ENCODE measurements at regions not wholly inside any gene's neighbourhood (a gene's known extent, or its start where the extent isn't known, plus 50 kb on each side); places are given as distances from the start of the nearest gene placed in this dataset.

GRCh38 chr1:65728504-65728903, 64.2 kb upstream of the PDE4B start:
- TF ChIP-seq, protein P1, sequence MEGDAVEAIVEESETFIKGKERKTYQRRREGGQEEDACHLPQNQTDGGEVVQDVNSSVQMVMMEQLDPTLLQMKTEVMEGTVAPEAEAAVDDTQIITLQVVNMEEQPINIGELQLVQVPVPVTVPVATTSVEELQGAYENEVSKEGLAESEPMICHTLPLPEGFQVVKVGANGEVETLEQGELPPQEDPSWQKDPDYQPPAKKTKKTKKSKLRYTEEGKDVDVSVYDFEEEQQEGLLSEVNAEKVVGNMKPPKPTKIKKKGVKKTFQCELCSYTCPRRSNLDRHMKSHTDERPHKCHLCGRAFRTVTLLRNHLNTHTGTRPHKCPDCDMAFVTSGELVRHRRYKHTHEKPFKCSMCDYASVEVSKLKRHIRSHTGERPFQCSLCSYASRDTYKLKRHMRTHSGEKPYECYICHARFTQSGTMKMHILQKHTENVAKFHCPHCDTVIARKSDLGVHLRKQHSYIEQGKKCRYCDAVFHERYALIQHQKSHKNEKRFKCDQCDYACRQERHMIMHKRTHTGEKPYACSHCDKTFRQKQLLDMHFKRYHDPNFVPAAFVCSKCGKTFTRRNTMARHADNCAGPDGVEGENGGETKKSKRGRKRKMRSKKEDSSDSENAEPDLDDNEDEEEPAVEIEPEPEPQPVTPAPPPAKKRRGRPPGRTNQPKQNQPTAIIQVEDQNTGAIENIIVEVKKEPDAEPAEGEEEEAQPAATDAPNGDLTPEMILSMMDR (IDR thresholded peaks at IDR 0.05): no peak
- no peak for TF ChIP-seq POLR2A (IDR thresholded peaks at IDR 0.05)
- intact Hi-C loops (cut with DNase I; ENCODE audit: low total_unique reads): no loop called here
- no peak overlapping the region for H3K4me3 ChIP-seq (ENCODE audit: low read depth, poor library complexity, severe bottlenecking)
- no peak for DNase-seq (ENCODE audit: low spot score in 2 of 2)
- WGBS, 2 donors: 74 to 79% methylated on average over 5 of the region's 5 CpGs

DNA sequence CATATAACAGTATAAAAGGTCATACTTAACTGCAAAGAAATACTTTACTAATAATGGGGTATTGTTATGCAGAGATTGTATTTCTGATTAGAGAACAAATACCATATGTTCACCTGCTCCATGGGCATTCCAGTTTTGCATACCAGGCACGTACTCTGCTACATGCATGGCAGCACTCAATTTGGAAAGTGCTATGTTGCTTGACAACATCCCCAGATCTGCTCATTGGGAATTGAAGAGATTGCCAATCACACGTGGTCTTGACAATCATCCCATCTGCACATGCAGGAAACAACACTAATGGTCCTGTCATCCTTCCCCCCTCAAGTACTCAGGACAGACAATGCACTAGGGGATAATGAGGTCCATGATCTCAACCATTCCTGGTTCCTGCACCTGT, 63.4 kb upstream of the PDE4B start:
- no peak for TF ChIP-seq POLR2A (IDR thresholded peaks at IDR 0.05)
- TF ChIP-seq, protein P1 (IDR thresholded peaks at IDR 0.05): no peak
- no peak for DNase-seq (ENCODE audit: low spot score in 2 of 2)
- no peak overlapping the region for H3K4me3 ChIP-seq (ENCODE audit: low read depth, poor library complexity, severe bottlenecking)
- whole genome bisulfite sequencing, 2 donors: 34% methylated on average over 2 of the region's 2 CpGs
- intact Hi-C loops (cut with DNase I; ENCODE audit: low total_unique reads): no loop called here

GRCh38 chr1:65734979-65735378, 57.7 kb upstream of the PDE4B start:
- 72 to 88% methylated on average over 2 of the region's 2 CpGs for WGBS, 2 donors
- no peak overlapping the region for H3K4me3 ChIP-seq (ENCODE audit: low read depth, poor library complexity, severe bottlenecking)
- intact Hi-C loops (cut with DNase I; ENCODE audit: low total_unique reads): no loop called here
- no peak for TF ChIP-seq POLR2A (IDR thresholded peaks at IDR 0.05)
- TF ChIP-seq, protein P1 (IDR thresholded peaks at IDR 0.05): no peak
- no peak for DNase-seq (ENCODE audit: low spot score in 2 of 2)

DNA sequence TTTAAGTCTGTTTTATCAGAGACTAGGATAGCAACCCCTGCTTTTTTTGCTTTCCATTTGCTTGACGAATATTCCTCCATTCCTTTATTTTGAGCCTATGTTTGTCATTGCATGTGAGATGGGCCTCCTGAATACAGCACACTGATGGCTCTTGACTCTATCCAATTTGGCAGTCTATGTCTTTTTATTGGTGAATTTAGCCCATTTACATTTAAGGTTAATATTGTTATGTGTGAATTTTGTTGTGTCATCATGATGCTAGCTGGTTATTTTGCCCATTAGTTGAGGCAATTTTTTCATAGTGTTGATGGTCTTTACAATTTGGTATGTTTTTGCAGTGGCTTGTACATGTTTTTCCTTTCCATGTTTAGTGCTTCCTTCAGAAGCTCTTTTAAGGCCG, 50.7 kb upstream of the PDE4B start:
- TF ChIP-seq, protein P1 (IDR thresholded peaks at IDR 0.05): no peak
- TF ChIP-seq POLR2A (IDR thresholded peaks at IDR 0.05): no peak
- intact Hi-C loops (cut with DNase I; ENCODE audit: low total_unique reads): no loop called here
- WGBS, 2 donors: 92 to 94% methylated on average over 2 of the region's 2 CpGs
- no peak overlapping the region for H3K4me3 ChIP-seq (ENCODE audit: low read depth, poor library complexity, severe bottlenecking)
- no peak for DNase-seq (ENCODE audit: low spot score in 2 of 2)

Measured in lower leg skin (tissue), 4 donors.